GM21576 (cell line): ENCODE measurements at regions not wholly inside any gene's neighbourhood (a gene's known extent, or its start where the extent isn't known, plus 50 kb on each side); places are given as distances from the start of the nearest gene placed in this dataset.
"Not testable (repeated sequence)": the region's sequence is repeated elsewhere in the genome, so short reads cannot be mapped to it uniquely, and the experiment has no call there.

Source experiments
- ATAC-seq: cut with Tn5 transposase; IDR thresholded peaks from one replicate; pipeline ENCODE4 v1.9.1; 2021; ENCODE audit warnings: mild to moderate bottlenecking, moderate library complexity; ENCODE audit not compliant: unreplicated experiment

DNA sequence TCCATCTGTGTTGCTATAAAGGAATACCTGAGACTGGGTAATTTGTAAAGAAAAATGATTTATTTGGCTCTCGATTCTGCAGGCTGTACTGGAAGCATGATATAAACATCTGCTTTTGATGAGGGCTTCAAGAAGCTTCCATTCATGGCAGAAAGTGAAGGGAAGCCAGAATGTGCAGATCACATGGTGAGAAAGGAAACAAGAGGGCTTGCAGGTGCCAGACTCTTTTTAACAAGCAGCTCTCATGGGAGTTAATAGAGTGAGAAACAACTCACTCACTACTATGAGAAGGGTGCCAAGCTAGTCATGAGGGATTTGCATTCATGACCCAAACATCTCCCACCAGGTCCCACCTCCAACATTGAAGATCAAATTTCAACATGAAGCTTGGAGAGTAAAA, 247.2 kb downstream of the ZIC4 start:
- no peak for ATAC-seq

DNA sequence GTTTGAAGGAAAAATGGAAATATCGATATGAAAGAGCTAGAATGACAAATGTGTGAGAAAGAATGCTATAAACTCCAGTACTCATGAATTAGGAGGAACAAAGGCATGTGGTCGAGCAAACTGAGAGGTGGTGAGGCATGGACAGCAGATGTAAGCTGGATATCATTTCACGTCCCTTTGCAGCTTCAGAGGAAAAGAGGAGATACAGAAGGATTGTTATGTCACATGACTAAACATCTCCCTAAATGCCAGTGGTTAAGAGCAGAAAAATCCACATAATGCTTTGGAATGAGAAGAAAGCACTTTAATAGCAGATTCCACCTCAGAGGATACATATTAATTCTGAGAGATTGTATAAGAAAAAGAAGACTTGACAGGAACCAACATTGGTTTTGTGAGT, 248.7 kb downstream of the ZIC4 start:
- ATAC-seq = no peak

DNA sequence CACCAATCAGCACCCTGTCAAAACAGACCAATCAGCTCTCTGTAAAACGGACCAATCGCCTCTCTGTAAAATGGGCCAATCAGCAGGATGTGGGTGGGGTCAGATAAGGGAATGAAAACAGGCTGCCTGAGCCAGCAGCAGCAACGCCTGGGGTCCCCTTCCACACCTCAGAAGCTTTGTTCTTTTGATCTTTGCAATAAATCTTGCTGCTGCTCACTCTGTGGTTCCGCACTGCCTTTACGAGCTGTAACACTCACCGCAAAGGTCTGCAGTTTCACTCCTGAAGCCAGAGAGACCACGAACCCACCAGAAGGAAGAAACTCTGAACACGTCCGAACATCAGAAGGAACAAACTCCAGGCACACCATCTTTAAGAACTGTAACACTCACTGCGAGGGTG, 251.4 kb downstream of the ZIC4 start:
- not testable (repeated sequence) for ATAC-seq

GRCh38 chr3:147153830-147154539, 252.4 kb downstream of the ZIC4 start:
- no peak for ATAC-seq

DNA sequence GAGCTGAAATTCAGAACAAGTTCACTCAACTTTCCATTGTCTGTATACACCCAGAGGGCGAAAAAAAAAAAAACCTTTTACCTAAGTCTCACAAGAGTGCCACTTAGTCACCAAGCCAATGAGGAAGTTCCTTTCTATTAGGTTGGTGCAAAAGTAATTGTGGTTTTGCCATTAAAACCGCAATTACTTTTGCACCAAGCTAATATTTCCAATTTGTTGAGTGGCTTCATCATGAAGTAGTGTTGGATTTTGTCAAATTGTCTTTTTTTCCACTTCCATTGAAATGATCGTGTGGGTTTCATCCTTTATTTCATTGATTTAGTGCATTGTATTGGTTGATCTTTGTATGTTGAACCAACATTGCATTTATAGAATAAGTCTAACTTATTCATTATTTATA, 253.9 kb downstream of the ZIC4 start:
- no peak for ATAC-seq

- no peak for ATAC-seq
Observed at GRCh38 chr3:147141516-147142288, 264.6 kb downstream of the ZIC4 start.

- ATAC-seq = no peak
Observed at GRCh38 chr3:147139341-147139740, 267.0 kb downstream of the ZIC4 start.

GRCh38 chr3:147132168-147132567, 274.2 kb downstream of the ZIC4 start:
- ATAC-seq = no peak

DNA sequence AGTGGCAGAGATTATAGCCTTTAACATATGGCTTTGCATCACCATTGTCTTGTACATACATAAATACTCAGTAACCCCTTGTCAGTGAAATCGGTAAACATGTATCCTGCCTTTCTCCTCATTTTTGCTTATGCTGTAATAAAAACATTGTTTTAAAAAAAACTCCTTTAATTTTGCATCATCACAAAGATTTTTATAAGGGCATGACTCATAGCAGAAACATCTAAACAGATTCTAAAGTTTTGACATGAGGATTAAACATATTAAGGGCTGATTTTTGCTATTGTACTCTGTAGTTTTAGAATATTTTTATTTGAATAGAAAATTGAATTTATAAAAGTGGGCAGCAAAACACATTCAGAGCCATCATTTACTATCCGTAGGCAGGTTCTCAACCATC, 275.9 kb downstream of the ZIC4 start:
- no peak for ATAC-seq

- no peak for ATAC-seq
Observed at GRCh38 chr3:147129665-147130064, 276.7 kb downstream of the ZIC4 start.

GRCh38 chr3:147122350-147122749, 284.0 kb downstream of the ZIC4 start:
- ATAC-seq = no peak

DNA sequence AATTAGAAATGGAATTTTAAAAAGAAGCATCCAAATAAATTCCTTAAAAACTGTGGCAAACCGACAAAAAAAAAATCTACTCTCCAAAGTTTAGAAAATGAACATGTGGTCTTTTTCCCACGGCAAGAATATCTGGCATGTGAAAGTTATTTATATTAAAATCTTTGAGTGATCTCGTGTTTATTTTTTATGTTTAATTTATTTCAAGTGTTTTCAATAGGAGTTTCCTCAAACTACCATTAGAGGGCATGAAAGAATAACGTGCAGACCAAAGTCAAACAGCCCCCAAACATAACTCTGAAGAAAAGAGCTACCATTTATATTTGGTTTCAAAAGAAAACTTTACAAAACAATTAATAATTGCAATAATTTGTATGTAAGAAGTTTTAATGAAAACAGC, 286.4 kb downstream of the ZIC4 start:
- ATAC-seq = no peak

DNA sequence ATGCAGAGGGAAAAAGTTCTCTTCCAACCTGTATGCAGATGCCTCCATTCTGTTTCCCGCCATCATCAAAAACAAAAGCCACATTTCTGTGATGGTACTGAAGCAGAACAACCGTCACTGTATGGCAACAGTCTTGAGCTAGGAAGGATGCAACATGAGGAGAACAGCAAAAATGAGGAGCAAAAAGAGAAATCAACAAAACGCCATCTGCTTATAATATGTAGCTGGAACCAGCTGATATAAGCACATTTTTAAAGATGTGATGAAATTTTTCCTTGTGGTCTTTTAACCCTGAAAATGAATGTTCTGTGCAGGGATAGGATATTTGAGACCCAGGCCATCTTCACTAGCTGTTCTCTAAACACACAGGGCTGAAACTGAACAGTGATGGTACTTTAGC, 287.0 kb downstream of the ZIC4 start:
- ATAC-seq = no peak

GRCh38 chr3:147118611-147119010, 287.7 kb downstream of the ZIC4 start:
- ATAC-seq = no peak

DNA sequence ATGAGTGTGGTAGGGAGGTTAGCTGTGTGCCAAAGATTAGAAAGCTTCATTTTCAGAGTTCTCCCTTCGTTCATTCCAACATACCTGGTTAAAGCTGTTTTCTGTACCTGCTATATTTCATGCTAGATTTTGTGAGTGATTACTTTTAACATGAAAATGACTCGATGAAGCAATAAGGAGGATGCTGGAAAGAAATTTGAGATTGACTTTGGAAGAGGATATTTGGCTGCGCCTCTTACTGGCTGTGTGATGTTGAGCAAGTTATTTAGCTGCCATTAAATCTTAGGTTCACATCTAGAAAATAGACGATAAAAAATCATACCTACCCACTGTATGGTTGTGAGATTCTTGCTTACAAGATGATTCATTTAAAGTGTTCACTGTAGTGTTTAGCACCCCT, 288.7 kb downstream of the ZIC4 start:
- no peak for ATAC-seq

GRCh38 chr3:147113293-147114044, 292.9 kb downstream of the ZIC4 start:
- no peak for ATAC-seq

DNA sequence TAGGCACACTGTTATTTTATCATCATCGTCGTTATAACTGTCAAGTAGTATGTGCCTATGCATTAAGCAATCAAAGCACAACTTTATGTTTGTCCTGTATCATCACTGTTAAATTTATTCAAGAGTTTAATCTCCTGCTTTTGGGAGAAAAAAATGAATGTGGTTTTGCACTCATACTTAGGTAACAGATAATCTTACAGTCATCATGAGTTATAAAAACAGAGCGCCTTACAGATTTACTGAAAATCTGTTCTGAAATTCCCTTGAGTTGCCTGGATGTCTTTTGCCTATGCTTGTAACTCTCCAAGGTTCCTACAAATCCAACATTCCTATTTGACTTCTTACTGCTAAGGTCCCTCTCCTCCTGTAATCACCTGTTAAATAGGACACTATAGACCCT, 307.3 kb downstream of the ZIC4 start:
- ATAC-seq = no peak

DNA sequence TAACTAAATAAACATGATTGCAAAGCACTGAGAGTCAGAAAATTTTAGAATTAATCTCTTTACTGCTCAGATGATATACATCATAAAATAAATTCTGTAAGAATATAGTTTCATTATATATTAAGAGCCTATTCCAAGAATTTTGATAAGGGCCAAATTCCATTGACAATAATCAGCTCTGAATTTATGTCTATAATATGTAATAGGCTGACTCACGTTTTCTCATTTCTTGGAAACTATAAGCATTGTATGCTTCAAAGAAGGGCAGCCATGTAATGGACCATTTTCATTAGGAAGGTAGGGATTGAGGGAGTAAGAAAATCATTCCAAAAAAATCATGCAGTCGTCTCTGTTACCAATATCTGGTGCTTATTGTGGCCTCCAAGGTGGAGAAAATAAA, 315.9 kb downstream of the ZIC4 start:
- no peak for ATAC-seq

DNA sequence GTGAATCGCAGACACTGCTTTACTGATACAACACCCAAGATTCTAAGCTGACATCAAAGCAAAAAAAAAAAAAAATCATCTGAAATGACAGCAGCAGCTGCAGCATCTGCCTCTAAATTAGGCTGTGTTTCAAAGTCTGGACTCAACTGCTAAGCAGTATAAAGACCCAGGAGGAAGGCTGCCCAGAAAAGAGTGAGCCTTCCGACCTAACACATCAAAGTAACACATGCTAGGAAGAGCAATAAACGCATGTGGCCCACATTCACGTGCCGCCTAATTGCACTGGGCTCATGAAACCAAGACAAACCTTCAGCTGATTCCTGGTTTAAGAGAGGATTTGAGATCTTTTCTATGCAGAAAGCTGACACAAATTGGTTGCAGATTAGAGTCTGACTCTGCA, 317.1 kb downstream of the ZIC4 start:
- no peak for ATAC-seq

DNA sequence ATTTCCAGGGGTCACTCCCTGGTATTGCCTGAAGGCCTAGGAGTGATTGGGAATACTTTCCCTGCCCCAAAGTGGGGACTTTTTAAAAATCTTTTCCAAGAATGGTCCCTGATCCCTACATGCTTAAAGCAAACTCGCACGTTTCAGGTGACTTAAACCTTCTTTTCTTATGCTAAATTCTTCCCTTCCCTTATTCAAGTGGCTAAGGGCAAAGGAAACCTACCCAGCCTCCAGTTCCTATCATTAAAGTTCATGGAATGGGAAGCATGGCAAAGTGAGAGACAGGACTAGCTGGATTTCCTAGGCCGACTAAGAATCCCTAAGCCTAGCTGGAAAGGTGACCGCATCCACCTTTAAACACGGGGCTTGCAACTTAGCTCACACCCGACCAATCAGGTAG, 346.8 kb downstream of the ZIC4 start:
- not testable (repeated sequence) for ATAC-seq

GRCh38 chr3:147049821-147050220, 356.5 kb downstream of the ZIC4 start:
- ATAC-seq = no peak

DNA sequence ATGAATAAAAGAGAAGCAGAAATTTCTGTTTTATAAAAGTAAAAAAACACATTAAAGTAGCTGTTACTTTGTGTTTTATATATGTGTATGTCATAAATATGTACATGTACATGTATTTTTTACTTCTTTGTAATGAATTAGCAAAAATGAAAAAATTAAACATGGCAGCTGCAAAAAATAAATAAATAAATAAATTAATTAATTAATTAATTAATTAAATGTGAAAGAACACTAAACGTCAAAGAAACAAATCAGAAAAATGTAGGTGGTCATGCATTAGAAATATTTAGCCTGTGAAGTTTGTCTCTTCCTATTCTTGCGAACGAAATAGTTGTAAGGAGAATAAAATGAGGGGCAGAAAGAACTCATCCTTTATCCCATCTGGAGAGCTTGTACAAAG, 357.0 kb downstream of the ZIC4 start:
- ATAC-seq = no peak
